PC-3 (cell line): ENCODE measurements at regions not wholly inside any gene's neighbourhood (a gene's known extent, or its start where the extent isn't known, plus 50 kb on each side); places are given as distances from the start of the nearest gene placed in this dataset.

Experiments used
- CTCF ChIP-seq: fragments of 300-600 bp; sonication (generic); conservative IDR thresholded peaks from 2 replicates; pipeline ENCODE4 v1.5.1; 2017; ENCODE audit warnings: antibody characterized with exemption, low read depth, mild to moderate bottlenecking, low read length
- EZH2phosphoT487 ChIP-seq: fragments of 300-600 bp; sonication (generic); IDR thresholded peaks from 2 replicates; pipeline ENCODE4 v1.6.1; 2018; ENCODE audit warnings: mild to moderate bottlenecking, antibody characterized with exemption, low read length, borderline replicate concordance

- TF ChIP-seq CTCF (no peak), EZH2phosphoT487 (no peak)
Observed at GRCh38 chr20:5445611-5446010, 128.9 kb upstream of the PROKR2 start.
